Liver (tissue), 3 donors: ENCODE measurements at regions not wholly inside any gene's neighbourhood (a gene's known extent, or its start where the extent isn't known, plus 50 kb on each side); places are given as distances from the start of the nearest gene placed in this dataset.

Source experiments
- GABPA ChIP-seq, 2 donors: IDR thresholded peaks in 1 of 2; conservative IDR thresholded peaks in 1 of 2; 2 replicates each; pipeline ENCODE4 v1.6.1; 2016; ENCODE audit warnings: antibody characterized with exemption in 2 of 2, mild to moderate bottlenecking in 1 of 2, moderate library complexity in 1 of 2
- HNF4A ChIP-seq, 2 donors: conservative IDR thresholded peaks; 2 replicates each; pipeline ENCODE4 v1.6.1; 2016; ENCODE audit warnings: antibody characterized with exemption in 2 of 2, mild to moderate bottlenecking in 2 of 2
- HNF4G ChIP-seq: IDR thresholded peaks from 2 replicates; pipeline ENCODE4 v1.6.1; 2016; ENCODE audit warnings: antibody characterized with exemption
- SP1 ChIP-seq: IDR thresholded peaks from 2 replicates; pipeline ENCODE4 v1.6.1; 2018; ENCODE audit warnings: antibody characterized with exemption, mild to moderate bottlenecking
- YY1 ChIP-seq: IDR thresholded peaks from 2 replicates; pipeline ENCODE4 v1.6.1; 2016; ENCODE audit warnings: antibody characterized with exemption, mild to moderate bottlenecking
- TF ChIP-seq, protein P1 (sequence below): IDR thresholded peaks from 2 replicates; pipeline ENCODE4 v1.6.1; 2016; ENCODE audit warnings: antibody characterized with exemption, mild to moderate bottlenecking
- TF ChIP-seq, protein P2 (sequence below): fragments of 150-350 bp; IDR thresholded peaks from 2 replicates; pipeline ENCODE4 v1.5.1; 2017; ENCODE audit warnings: improper control_type of control experiment, low read depth, low read length; ENCODE audit not compliant: missing input control
- TF ChIP-seq, protein P3 (sequence below): IDR thresholded peaks from 2 replicates; pipeline ENCODE4 v1.6.1; 2016; ENCODE audit warnings: antibody characterized with exemption
- donor health status: healthy.
- donor health status: healthy.

GRCh38 chr2:181766129-181766528 is 85.8 kb upstream of the NEUROD1 start:
- TF ChIP-seq HNF4G (no peak), SP1 (no peak), GABPA (IDR thresholded peaks at IDR 0.05 in 1 of 2, conservative IDR thresholded peaks at IDR 0.05 in 1 of 2) (no peak), HNF4A (conservative IDR thresholded peaks at IDR 0.05) (no peak), YY1 (no peak)
- TF ChIP-seq, protein P1, sequence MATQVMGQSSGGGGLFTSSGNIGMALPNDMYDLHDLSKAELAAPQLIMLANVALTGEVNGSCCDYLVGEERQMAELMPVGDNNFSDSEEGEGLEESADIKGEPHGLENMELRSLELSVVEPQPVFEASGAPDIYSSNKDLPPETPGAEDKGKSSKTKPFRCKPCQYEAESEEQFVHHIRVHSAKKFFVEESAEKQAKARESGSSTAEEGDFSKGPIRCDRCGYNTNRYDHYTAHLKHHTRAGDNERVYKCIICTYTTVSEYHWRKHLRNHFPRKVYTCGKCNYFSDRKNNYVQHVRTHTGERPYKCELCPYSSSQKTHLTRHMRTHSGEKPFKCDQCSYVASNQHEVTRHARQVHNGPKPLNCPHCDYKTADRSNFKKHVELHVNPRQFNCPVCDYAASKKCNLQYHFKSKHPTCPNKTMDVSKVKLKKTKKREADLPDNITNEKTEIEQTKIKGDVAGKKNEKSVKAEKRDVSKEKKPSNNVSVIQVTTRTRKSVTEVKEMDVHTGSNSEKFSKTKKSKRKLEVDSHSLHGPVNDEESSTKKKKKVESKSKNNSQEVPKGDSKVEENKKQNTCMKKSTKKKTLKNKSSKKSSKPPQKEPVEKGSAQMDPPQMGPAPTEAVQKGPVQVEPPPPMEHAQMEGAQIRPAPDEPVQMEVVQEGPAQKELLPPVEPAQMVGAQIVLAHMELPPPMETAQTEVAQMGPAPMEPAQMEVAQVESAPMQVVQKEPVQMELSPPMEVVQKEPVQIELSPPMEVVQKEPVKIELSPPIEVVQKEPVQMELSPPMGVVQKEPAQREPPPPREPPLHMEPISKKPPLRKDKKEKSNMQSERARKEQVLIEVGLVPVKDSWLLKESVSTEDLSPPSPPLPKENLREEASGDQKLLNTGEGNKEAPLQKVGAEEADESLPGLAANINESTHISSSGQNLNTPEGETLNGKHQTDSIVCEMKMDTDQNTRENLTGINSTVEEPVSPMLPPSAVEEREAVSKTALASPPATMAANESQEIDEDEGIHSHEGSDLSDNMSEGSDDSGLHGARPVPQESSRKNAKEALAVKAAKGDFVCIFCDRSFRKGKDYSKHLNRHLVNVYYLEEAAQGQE: no peak
- TF ChIP-seq, protein P2, sequence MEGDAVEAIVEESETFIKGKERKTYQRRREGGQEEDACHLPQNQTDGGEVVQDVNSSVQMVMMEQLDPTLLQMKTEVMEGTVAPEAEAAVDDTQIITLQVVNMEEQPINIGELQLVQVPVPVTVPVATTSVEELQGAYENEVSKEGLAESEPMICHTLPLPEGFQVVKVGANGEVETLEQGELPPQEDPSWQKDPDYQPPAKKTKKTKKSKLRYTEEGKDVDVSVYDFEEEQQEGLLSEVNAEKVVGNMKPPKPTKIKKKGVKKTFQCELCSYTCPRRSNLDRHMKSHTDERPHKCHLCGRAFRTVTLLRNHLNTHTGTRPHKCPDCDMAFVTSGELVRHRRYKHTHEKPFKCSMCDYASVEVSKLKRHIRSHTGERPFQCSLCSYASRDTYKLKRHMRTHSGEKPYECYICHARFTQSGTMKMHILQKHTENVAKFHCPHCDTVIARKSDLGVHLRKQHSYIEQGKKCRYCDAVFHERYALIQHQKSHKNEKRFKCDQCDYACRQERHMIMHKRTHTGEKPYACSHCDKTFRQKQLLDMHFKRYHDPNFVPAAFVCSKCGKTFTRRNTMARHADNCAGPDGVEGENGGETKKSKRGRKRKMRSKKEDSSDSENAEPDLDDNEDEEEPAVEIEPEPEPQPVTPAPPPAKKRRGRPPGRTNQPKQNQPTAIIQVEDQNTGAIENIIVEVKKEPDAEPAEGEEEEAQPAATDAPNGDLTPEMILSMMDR: no peak
- TF ChIP-seq, protein P3, sequence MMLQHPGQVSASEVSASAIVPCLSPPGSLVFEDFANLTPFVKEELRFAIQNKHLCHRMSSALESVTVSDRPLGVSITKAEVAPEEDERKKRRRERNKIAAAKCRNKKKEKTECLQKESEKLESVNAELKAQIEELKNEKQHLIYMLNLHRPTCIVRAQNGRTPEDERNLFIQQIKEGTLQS: no peak
